ENCODE measurements at regions not wholly inside any gene's neighbourhood (a gene's known extent, or its start where the extent isn't known, plus 50 kb on each side); places are given as distances from the start of the nearest gene placed in this dataset.
"Not testable (repeated sequence)": the region's sequence is repeated elsewhere in the genome, so short reads cannot be mapped to it uniquely, and the experiment has no call there.

DNA sequence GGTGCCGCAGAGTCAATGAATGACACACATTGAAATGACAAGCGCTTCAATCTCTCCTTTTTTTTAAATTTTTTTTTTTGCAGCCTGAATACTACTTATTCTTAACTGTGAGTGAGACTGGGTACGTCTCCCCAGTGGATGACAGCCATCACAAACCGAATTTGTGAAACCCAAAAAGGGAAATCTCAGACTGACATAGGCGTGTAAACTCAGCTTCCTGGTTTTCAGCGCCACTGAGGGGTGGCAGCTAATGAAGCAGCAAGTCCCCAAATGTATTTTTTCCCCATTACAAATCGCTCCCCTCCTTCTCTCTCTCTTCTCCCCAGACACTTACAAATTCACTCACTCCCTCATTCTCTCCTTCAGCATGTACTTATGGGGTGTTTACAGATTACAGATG lies 196.0 kb downstream of the MAF start:
- no peak for DNase-seq

DNA sequence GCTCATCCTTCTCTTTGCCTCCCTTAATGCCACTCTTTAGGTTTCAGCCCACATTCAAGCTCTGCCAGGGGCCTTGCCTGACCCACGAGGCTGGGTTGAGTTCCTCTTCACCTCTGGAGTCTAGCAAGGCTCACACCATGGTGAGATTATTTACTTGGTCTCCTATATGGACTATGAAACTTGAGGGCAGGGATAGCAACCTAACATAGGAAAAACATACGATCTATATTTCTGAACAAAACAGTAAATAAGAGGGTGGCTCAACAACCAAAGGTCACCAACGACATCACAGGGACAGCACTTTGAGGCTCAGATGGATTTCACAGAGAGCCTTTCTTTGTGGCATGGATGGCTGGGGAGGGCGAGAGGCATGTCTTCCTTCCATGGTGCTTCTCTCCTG lies 197.0 kb downstream of the MAF start:
- DNase-seq, result no peak

DNA sequence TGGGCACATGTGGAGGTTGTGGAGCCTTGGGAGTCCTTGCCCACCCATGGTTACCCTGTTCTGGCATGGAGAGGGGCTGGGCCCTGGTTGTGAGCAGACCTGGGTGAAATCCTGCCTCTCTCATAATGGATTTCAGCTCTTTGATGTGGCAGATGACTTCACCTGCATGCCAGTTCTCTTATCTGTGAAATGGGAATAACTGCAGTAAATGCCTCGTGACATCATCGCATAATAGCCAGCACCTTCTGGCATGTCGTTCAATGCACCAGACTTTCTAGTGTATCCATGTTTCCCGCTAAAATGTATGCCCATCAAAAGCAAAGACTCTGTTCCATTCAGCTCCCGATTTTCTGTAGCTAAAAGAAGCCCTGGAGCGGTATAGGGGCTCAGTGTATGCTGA lies 197.6 kb downstream of the MAF start:
- no peak for DNase-seq

DNA sequence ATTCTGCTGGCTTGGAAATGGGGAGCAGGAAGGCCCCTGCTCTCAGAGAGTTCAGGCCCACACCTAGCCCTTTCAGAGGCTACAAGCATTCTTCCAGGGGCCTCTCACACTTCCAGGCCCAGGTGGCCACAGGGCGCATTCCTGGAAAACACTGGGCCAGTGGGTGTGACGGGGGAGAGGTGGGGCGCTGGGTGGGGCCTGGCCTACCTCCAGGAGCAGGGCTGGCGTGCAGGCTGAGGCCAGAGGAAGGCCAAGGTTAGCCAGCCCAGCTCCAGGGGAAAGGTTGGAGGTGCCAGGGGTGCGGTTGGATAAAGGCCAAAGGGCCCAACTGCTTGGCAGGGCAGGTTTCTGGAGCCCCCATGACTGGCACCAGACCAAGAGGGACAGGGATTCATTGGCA lies 198.2 kb downstream of the MAF start:
- no peak for DNase-seq

DNA sequence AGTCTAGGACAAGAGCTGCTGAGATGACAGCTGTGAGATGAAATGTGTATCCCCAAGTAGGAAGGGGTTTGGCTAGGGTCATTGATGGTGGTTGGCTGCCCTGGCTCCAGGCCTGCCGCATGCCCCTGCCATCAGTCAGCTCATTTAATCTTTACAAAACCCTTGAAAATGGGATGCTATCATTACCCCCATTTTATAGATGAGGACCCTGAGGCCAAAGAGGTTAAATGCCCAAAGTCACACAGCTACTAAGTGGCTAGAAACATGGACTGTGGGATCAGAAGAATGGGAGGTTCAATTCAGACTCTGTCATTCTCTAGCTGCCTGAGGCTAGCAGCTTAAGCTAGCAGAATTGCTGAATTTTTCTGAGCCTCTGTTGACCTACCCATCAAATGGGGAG lies 198.8 kb downstream of the MAF start:
- DNase-seq, result no peak

DNA sequence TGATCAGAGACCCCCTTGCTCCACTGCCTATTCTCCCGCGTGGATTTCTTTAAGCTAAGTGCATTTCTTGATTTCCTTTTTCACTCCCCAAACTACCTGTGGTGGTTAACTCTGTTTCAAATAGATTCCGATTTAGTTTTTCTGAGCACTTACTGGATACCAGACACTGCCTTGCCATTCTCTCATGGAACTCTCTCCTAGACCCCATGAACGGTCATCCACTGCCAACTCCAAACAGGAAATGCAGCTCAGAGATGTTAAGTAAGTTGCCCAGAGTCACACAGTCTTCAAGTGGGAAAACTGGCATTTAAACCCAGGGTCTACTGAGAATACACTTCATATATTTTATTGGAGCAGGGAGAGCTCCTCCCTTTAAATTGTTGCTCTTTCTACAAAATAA lies 199.4 kb downstream of the MAF start:
- DNase-seq, result no peak

DNA sequence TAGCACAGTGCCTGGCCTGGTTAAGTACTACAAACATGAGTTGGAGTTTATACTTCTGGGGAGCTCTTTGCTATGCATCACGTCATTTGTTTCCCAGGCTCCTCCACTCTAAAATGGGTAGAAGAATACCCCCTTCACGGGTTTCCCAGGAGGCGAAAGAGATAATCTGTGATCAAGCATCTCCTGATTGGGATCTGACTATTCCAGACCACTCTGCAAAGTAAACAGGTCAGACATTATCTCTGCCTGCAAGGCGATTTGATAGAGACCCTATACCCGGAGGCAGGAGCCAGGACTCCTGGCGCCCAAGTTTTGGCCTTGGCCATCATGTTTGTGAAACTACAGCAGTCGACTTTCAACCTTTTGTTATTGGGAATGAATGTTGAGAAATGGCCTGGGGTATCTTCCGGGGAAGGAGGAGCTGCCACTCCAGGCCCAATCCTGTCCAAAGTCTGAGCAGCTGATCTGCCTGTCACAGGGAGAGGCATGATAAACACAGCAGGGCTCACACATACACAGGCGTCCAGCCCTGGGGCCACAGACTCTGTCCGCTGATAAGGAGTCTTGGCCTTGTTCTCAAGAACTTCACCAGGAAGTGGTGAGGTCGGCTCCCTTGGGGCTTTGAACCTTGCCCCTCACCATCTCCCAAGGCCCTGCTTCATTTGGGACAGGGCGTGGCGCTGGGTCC lies 199.9 kb downstream of the MAF start:
- no peak for DNase-seq

DNA sequence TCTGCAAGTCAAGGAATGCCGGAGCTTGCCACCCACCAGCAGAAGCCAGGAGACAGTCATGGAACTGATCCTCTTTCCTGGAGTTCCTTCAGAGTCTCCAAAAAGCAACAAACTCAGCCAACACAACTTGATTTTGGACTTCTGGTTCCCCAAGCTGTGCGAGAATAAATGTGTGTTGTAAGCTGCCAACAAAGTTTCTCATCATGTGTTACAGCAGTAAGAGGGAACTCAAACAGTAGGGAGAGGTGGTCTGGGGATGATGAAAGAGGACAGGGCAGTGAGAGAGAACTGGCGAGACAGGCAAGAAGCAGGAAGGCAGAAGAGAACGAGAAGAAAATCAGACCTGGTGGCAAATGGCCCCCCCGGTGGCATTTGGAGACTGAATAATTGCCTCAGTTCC lies 204.9 kb downstream of the MAF start:
- DNase-seq, result no peak

DNA sequence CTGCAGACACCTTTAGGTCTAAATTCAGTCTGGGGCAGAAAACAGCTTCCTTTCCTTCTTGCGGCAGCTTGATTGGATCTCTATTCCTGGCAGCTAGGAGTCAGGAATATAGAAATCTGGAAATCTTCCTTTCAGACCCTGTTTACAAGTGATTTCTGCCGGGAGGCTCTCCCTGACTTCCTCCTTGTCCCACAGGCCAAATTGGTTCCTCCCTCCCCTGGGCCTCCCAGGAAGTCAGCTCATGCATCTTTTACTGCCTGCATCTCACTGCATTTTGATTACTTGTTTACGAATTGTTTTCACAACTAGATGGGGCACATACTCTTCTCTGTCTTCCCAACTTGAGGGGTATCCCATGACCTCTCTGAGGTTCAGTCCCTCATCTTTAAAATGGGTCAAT lies 206.3 kb downstream of the MAF start:
- no peak for DNase-seq

DNA sequence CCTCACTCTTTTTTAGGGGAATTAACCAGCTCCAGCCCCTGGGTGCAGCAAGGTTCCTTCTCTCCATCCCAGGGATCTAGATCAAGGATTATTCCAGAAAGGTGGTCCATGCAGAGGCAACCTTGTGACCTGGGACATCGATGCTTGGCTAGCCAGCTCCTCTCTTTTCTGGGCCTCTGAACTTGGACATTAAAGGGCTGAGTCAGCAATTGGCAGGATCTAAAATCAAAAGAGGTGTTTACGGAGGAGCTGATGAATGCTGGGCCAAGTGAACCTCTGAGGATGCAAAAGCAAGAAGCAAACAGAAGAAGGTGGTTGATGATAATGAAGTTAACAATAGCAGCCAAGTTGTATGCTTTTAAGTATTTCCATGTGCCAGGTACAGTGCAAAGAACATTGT lies 207.0 kb downstream of the MAF start:
- no peak for DNase-seq

DNA sequence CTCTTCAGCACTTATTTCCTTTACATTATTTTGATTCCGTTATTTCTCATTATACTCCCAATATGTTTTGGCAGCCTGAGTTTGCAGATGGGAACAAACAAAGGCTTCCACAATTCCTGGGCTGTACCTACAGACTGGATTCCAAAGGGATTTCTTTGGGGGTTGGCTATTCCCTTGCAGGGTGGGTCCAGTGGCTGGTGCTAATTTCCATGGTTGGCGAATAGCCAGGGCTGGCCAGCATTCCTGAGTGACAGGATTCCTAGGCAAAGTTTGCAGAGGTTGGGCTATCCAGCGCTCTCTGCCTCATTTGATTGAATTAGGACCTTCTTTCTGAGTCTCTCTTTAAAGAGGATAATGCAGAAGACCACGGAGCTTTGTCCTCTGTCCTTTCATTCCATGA lies 207.4 kb downstream of the MAF start:
- DNase-seq, result no peak

DNA sequence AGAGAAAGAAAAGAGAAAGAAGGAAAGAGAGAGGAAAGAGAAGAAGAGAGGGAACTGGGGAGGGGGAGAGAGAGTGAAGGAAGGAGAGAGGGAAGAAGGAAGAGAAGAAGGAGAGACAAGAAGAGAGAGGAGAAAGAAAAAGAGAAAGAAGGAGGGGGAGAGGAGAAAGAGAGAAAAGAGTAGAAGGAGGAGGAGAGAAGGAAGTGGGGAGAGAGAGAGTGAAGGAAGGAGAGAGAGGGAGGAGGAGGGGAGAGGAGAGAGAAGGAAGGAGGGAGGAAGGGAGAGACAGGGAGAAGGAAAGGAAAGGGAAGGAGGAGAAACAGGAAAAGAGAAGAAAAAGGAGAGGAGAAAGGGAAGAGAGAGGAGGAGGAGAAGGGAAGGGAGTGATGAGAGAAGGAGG lies 208.5 kb downstream of the MAF start:
- DNase-seq, result no peak

DNA sequence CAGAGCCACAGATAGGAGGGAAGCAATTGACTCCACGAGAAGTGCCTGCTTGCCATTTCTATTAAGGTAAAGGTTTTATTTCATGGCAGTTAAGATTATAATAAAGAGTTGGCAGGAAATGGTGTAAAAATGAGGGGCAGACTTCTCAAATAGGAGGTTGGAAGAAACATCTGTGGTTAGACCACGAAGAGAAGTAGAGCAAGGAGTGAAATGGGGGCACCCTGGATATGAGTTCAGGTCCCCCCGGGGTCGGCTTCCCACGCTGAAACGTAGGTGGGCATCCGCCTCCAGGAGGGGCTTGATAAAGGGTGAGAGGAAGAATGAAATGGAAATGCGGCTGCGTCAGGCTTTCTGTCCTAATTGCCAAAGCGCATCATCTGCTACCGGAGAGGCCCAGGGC lies 209.1 kb downstream of the MAF start:
- no peak for DNase-seq

DNA sequence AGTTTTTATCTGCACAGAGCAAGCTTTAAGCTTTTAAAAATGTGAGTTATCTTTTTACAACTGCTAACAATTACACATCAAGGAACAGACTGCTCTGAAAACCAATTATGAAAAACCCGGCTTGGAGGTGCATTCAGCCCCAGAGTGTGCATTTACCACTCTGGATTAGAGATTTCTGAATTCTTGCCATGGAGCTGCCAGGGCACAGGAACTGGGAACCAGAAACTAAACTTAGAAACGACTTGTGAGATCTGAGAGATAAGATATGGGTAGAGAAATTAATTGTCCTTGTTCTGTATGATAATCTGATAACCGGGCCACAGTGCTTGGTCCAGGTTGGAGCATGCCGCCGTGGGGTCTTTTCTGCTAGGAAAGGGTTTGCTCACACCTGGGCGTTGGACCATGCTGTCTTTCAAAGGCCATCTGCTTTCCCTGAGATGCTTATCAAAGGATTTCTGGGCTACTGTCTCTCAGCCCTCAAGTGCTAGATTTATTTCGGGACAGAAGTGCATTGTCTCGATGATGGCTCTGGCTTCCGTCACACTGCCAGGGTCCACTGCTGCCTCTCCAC lies 210.0 kb downstream of the MAF start:
- no peak for DNase-seq

DNA sequence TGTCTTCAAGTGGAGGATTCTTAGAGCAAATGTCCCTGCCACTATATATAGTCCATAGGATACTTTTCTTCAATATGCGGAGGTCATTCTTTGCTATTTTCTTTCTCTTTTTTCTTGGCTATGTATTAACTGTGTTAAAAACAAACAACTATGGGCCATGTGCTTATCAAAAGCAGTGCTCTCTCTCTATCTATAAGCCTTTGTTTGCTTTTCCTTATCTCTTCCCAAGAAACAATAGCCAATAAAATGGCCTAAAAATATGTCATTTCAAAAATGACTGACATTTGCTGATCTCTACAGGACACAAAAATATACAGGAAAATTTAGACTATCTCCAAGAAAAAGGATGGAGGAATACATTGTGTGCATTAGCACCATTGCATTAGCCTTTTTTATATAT lies 212.1 kb downstream of the MAF start:
- DNase-seq, result no peak

DNA sequence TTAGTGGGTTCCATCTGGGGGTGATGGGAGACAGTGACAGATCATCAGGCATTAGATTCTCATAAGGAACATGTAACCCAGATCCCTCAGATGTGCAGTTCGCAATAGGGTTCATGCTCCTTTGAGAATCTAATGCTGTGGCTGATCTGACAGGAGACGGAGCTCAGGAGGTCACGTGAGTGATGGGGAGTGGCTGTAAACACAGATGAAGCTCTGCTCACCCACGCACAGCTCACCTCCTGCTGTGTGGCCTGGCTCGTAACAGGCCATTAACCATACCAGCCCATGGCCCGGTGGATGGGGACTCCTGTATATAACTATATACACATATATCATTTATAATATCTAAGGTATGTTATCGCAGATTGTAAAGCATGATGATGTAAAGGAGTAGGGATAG lies 214.2 kb downstream of the MAF start:
- no peak for DNase-seq

DNA sequence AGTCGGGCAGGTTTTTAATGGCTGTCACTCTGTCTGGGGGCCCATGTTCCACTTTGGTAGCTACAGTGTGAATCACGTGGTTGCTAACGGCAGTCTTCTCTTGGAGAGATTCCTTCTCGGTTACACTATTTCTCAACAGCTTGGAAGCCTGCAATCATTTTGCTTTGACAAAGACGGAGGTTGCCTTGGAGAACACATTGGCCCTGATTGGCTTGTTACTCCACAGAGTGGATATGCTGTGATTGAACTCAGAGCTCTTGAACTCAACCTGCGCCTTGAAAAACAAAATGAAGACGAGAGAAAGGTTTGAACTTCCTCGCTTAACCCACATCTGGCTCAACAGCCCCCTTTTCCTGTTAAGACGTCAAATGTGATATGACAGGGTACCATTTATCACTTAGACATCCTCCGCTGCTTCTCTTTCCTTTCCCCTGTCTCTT lies 218.9 kb downstream of the MAF start:
- no peak for DNase-seq

DNA sequence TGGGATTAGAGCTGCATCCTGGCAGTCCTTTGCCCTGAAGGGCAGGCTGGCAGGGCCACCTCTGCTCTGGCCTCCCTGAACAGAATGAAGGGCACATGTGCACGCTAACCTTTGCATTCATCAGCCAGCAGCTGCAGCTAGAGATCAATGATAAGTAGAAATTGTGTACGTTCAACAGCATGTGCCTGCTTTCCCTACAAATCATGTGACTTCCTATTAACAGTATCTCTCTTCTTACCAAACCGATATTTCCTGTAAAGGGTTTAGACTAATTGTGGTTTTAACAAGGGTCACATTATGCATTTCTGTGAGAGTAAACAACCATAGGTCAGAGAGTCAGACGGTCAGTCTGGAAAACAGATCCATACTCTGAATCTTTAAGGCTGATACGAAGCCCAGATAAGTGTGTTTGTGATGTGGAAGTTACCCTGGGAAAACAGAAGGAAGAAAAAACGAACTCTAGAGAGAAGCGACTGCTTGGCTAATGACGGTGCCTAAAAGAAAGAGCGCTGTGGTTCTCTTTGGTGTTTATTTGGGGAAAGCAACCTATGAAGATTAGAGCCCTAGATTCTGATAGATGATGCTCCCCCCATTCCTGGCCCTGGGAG lies 219.4 kb downstream of the MAF start:
- no peak for DNase-seq

DNA sequence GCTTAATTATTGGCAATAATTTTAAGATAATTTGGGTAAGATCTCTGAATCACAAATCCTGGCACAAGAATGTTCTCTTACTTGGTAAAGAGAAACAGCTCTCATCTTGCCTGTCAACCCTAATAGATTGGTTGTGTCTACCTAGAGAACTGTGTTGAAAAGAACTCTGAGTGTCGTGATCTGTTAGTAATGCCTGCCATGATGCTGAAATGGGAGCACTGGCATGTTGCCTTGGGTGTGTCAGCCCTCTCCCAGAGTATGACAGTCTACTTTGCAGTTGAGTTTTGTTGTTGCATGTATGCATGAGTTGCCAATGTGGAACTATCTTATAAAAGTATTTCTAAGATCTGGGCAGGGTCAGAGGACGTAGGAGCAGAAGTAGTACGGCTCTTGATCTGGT lies 221.4 kb downstream of the MAF start:
- no peak for DNase-seq

DNA sequence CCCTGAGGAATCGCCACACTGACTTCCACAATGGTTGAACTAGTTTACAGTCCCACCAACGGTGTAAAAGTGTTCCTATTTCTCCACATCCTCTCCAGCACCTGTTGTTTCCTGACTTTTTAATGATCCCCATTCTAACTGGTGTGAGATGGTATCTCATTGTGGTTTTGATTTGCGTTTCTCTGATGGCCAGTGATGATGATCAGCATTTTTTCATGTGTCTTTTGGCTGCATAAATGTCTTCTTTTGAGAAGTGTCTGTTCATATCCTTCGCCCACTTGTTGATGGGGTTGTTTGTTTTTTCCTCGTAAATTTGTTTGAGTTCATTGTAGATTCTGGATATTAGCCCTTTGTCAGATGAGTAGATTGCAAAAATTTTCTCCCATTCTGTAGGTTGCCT lies 223.5 kb downstream of the MAF start:
- not testable (repeated sequence) for DNase-seq

DNA sequence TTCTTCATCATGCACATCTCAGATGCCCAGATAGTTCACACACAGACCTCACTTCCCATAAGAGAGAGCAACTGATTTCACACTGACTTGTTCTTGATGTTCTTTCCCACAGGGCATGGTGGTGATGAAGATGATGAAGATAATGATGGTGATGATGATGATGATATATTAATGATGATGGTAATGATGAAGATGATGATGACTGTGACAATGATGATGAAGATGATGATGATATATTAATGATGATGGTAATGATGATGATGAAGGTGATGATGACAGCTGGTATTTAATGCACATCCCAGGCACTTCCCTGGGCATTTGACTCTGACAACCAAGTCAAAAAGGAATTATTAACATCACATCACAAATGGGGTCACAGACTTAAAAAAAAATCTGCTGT lies 225.2 kb downstream of the MAF start:
- no peak for DNase-seq

DNA sequence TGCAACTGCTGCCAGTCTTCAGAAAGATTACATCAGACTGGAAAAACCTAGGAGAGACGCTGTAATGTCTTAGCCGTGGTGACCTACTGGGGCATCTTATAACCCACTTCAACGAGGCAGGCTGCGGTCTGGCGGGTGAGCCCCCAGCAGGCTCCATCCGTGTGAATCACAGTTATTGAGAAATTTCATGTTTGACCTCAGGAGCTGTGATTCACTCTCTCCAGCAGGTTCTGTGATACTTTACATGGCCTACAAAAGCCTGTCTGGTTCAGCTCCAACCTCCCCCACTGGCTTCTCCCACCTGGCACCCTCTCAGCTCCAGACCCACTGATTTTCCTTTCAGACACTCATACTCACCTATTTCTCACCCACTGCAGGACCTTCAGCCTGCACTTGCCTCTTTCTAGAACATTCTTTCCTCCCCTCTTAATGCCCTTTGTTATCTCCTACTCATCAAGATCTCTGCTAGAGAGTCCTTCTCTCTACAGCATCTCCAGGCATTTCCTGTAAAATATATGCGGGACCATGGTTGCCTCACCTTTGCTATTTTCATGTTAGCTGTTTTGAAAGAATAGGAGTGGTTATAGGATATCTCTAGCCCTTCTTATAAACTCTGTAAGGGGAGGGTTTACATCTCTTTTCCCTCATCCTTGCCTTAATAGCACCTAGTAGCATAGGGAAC lies 227.9 kb downstream of the MAF start:
- no peak for DNase-seq

DNA sequence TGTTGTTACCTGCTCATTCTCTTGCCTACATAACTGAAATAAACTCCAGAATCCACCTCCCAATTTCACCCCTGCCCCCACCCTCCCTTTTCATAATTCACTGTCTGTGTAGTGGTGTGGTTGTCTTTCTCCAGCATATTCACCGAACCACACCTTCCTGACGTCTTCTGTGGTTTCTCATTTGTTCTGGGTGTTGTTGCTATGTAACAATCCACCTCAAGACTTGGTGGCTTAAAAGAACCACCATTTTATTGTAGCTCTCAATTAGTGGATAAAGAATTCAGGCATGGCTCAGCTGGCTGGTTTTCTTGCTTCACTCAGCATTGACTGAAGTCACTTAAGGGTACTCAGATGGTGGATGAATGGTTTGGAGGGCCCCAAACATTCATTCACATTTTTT lies 229.8 kb downstream of the MAF start:
- DNase-seq, result no peak
